ENCODE measurements at regions not wholly inside any gene's neighbourhood (a gene's known extent, or its start where the extent isn't known, plus 50 kb on each side); places are given as distances from the start of the nearest gene placed in this dataset.

GRCh38 chrX:110557864-110558263, 199.2 kb downstream of the RTL9 start:
- H3K27ac Mint-ChIP-seq, result no peak overlapping the region
- H3K4me3 Mint-ChIP-seq, result no peak overlapping the region
- no peak for DNase-seq
- TF ChIP-seq CTCF (IDR thresholded peaks at IDR 0.05), result no peak
- peaks cover 2% of the 10 kb centered on the region; the same call in 1 of the 2 replicates for H3K27me3 Mint-ChIP-seq (ENCODE audit: insufficient read depth)
- peaks cover 10% of the 10 kb centered on the region for H3K9me3 Mint-ChIP-seq
- H3K36me3 Mint-ChIP-seq (ENCODE audit: low read depth), result no peaks in the 10 kb centered on the region; the same call in 1 of the 2 replicates
- peaks cover 23% of the 10 kb centered on the region for H3K4me1 Mint-ChIP-seq (ENCODE audit: low read depth)

GRCh38 chrX:110558406-110558805, 199.8 kb downstream of the RTL9 start:
- Mint-ChIP-seq H3K4me3 (no peak overlapping the region), H3K27me3 (ENCODE audit: insufficient read depth) (peaks cover 2% of the 10 kb centered on the region; the same call in 1 of the 2 replicates), H3K36me3 (ENCODE audit: low read depth) (no peaks in the 10 kb centered on the region; the same call in 1 of the 2 replicates), H3K9me3 (peaks cover 10% of the 10 kb centered on the region), H3K27ac (no peak overlapping the region), H3K4me1 (ENCODE audit: low read depth) (peaks cover 28% of the 10 kb centered on the region)
- TF ChIP-seq CTCF (IDR thresholded peaks at IDR 0.05), result no peak
- no peak for DNase-seq

- no peak for TF ChIP-seq CTCF (IDR thresholded peaks at IDR 0.05)
- Mint-ChIP-seq H3K27me3 (ENCODE audit: insufficient read depth) (peaks cover under 1% of the 10 kb centered on the region; the same call in 1 of the 2 replicates), H3K4me3 (no peak overlapping the region), H3K27ac (no peak overlapping the region), H3K36me3 (ENCODE audit: low read depth) (no peaks in the 10 kb centered on the region; the same call in 1 of the 2 replicates), H3K9me3 (peaks cover 10% of the 10 kb centered on the region), H3K4me1 (ENCODE audit: low read depth) (peaks cover 34% of the 10 kb centered on the region)
- peak; percentile 59 for DNase-seq
Observed at GRCh38 chrX:110561034-110561433, 202.4 kb downstream of the RTL9 start.

- peak overlapping the region; percentile 63; the same call in 1 of the 2 replicates for H3K27ac Mint-ChIP-seq
- peaks cover 34% of the 10 kb centered on the region for H3K4me1 Mint-ChIP-seq (ENCODE audit: low read depth)
- no peaks in the 10 kb centered on the region for H3K27me3 Mint-ChIP-seq (ENCODE audit: insufficient read depth)
- DNase-seq, result peak; percentile 74
- no peak overlapping the region for H3K4me3 Mint-ChIP-seq
- no peaks in the 10 kb centered on the region for H3K9me3 Mint-ChIP-seq
- no peaks in the 10 kb centered on the region for H3K36me3 Mint-ChIP-seq (ENCODE audit: low read depth)
- TF ChIP-seq CTCF (IDR thresholded peaks at IDR 0.05), result no peak
Observed at GRCh38 chrX:110563282-110563681, 204.6 kb downstream of the RTL9 start.

GRCh38 chrX:110568441-110568840, 209.8 kb downstream of the RTL9 start:
- H3K27ac Mint-ChIP-seq, result peak overlapping the region; percentile 29; the same call in 1 of the 2 replicates
- TF ChIP-seq CTCF (IDR thresholded peaks at IDR 0.05), result no peak
- peaks cover 22% of the 10 kb centered on the region for H3K4me1 Mint-ChIP-seq (ENCODE audit: low read depth)
- DNase-seq, result peak; percentile 1
- H3K27me3 Mint-ChIP-seq (ENCODE audit: insufficient read depth), result no peaks in the 10 kb centered on the region
- H3K4me3 Mint-ChIP-seq, result no peak overlapping the region
- H3K36me3 Mint-ChIP-seq (ENCODE audit: low read depth), result no peaks in the 10 kb centered on the region
- no peaks in the 10 kb centered on the region for H3K9me3 Mint-ChIP-seq
